Astrocyte (in vitro differentiated cells and primary cell): ENCODE measurements at regions not wholly inside any gene's neighbourhood (a gene's known extent, or its start where the extent isn't known, plus 50 kb on each side); places are given as distances from the start of the nearest gene placed in this dataset.

Source experiments
- DNase-seq: peaks from one replicate; pipeline ENCODE4 v3.0.0-alpha.2; 2010; ENCODE audit warnings: low read depth
- FAIRE-seq: peaks from 2 replicates; lab custom pipeline; 2011; peaks lifted over from hg19 to GRCh38; lab: Jason Lieb, UNC
- H2AFZ ChIP-seq: 2 replicates; pipeline ENCODE4 v1.6.0; 2012; ENCODE audit warnings: low read depth, low read length, inconsistent platforms
- H3K27ac ChIP-seq: 2 replicates; pipeline ENCODE4 v1.5.1; 2011; ENCODE audit warnings: low read depth, low read length, inconsistent platforms
- H3K27me3 ChIP-seq: 2 replicates; pipeline ENCODE4 v1.6.0; 2011; ENCODE audit warnings: low read length, inconsistent platforms; ENCODE audit not compliant: insufficient read depth
- H3K36me3 ChIP-seq: 2 replicates; pipeline ENCODE4 v1.5.1; 2011; ENCODE audit warnings: low read length, inconsistent platforms; ENCODE audit not compliant: insufficient read depth
- H3K4me1 ChIP-seq: 2 replicates; pipeline ENCODE4 v1.5.1; 2011; ENCODE audit warnings: low read length, inconsistent platforms; ENCODE audit not compliant: insufficient read depth
- H3K4me2 ChIP-seq: 2 replicates; pipeline ENCODE4 v1.6.0; 2012; ENCODE audit warnings: low read length, inconsistent platforms
- H3K4me3 ChIP-seq: 2 replicates; pipeline ENCODE4 v1.5.1; 2011; ENCODE audit warnings: low read depth, mild to moderate bottlenecking, low read length, inconsistent platforms; ENCODE audit not compliant: insufficient read depth
- H3K79me2 ChIP-seq: 2 replicates; pipeline ENCODE4 v1.6.0; 2012; ENCODE audit warnings: mild to moderate bottlenecking, low read length, inconsistent platforms; ENCODE audit not compliant: insufficient read depth
- H3K9ac ChIP-seq: 2 replicates; pipeline ENCODE4 v1.6.0; 2012; ENCODE audit warnings: mild to moderate bottlenecking, low read length, inconsistent platforms
- H3K9me3 ChIP-seq: 2 replicates; pipeline ENCODE4 v1.5.1; 2012; ENCODE audit warnings: low read depth, mild to moderate bottlenecking, low read length, inconsistent platforms; ENCODE audit not compliant: insufficient read depth
- H4K20me1 ChIP-seq: 2 replicates; pipeline ENCODE4 v1.6.0; 2012; ENCODE audit warnings: low read length, inconsistent platforms; ENCODE audit not compliant: insufficient read depth
- H3K27ac Mint-ChIP-seq: one replicate; pipeline ENCODE4 v1.8.0; 2021; ENCODE audit warnings: mild to moderate bottlenecking, mixed read lengths; ENCODE audit not compliant: unreplicated experiment
- H3K27me3 Mint-ChIP-seq: one replicate; pipeline ENCODE4 v1.8.0; 2021; ENCODE audit warnings: low read depth, mixed read lengths; ENCODE audit not compliant: unreplicated experiment
- H3K36me3 Mint-ChIP-seq: one replicate; pipeline ENCODE4 v1.8.0; 2021; ENCODE audit warnings: low read depth, mixed read lengths; ENCODE audit not compliant: unreplicated experiment
- H3K4me1 Mint-ChIP-seq: one replicate; pipeline ENCODE4 v1.8.0; 2021; ENCODE audit warnings: low read depth, mixed read lengths; ENCODE audit not compliant: unreplicated experiment
- H3K4me3 Mint-ChIP-seq: one replicate; pipeline ENCODE4 v1.8.0; 2021; ENCODE audit warnings: mild to moderate bottlenecking, moderate library complexity, mixed read lengths; ENCODE audit not compliant: unreplicated experiment
- H3K9me3 Mint-ChIP-seq: one replicate; pipeline ENCODE4 v1.8.0; 2021; ENCODE audit warnings: mild to moderate bottlenecking, mixed read lengths; ENCODE audit not compliant: unreplicated experiment
- EZH2 ChIP-seq: IDR thresholded peaks from 2 replicates; pipeline ENCODE4 v1.6.1; 2012; ENCODE audit warnings: mild to moderate bottlenecking, low read length, inconsistent platforms; ENCODE audit not compliant: insufficient read depth
- TF ChIP-seq, protein P1 (sequence below): IDR thresholded peaks from 2 replicates; pipeline ENCODE4 v1.5.1; 2011; ENCODE audit warnings: low read depth, mild to moderate bottlenecking, inconsistent platforms, low read length, moderate library complexity; ENCODE audit not compliant: insufficient read depth

DNA sequence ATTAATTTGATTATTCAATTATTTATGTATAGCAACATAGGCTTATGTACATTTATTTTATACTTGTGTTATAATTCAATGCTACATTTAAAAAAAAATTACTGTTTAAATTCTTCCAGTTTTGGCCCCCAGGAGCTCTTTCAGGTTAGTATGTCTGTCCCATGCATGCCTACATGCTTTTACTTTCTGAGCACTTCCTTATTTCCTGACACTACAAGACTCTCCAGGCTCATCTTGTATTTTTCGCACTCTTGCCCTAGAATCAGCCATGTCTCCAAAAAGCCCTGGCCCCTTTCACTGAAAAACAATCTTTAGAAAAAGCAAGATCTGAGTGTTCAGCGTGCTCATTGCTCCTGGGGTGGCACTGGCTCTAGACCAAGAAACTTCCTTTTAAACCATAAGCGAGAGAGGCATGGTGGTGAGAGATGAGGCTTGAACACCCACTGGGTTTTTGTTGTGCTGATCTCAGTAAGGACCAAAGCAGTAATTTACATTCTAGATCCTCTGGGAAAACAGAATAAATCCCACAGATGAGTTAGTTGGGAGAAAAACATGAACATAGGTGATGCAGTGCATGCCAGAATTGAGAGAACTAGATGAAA, 95.0 kb downstream of the SLC30A10 start:
- FAIRE-seq = no peak
- no peak for DNase-seq

DNA sequence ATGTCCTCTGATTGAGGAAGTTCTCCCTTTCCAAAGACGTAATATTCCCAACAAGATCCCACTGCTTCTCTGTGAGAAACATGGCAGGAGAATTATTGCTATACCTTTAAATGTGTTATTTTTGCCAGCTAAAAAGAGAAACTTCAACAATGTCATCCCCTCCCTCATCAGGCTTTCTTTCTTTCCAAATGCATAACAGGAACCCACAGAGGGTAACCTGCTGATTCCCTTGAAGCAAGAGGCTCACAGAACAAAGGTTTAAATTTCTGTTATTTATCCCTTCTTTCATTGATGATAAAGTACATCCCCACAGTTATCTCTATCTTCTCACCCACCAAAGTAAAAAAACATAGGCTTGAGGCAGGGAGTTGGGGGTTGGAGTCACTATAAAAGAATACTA, 102.1 kb downstream of the SLC30A10 start:
- Mint-ChIP-seq H3K4me1 (no peaks in the 10 kb centered on the region), H3K36me3 (no peaks in the 10 kb centered on the region), H3K27me3 (peaks cover 3% of the 10 kb centered on the region), H3K4me3 (no peak overlapping the region), H3K9me3 (no peaks in the 10 kb centered on the region), H3K27ac (no peak overlapping the region)
- Histone ChIP-seq H3K4me1 (no peaks in the 10 kb centered on the region), H2AFZ (no peak overlapping the region), H3K36me3 (no peaks in the 10 kb centered on the region), H3K27me3 (no peaks in the 10 kb centered on the region), H3K4me2 (no peak overlapping the region), H3K9ac (no peak overlapping the region), H4K20me1 (no peaks in the 10 kb centered on the region), H3K4me3 (no peak overlapping the region), H3K79me2 (no peaks in the 10 kb centered on the region), H3K27ac (no peak overlapping the region), H3K9me3 (no peaks in the 10 kb centered on the region)
- FAIRE-seq (no peak), DNase-seq (no peak)
- TF ChIP-seq, protein P1, sequence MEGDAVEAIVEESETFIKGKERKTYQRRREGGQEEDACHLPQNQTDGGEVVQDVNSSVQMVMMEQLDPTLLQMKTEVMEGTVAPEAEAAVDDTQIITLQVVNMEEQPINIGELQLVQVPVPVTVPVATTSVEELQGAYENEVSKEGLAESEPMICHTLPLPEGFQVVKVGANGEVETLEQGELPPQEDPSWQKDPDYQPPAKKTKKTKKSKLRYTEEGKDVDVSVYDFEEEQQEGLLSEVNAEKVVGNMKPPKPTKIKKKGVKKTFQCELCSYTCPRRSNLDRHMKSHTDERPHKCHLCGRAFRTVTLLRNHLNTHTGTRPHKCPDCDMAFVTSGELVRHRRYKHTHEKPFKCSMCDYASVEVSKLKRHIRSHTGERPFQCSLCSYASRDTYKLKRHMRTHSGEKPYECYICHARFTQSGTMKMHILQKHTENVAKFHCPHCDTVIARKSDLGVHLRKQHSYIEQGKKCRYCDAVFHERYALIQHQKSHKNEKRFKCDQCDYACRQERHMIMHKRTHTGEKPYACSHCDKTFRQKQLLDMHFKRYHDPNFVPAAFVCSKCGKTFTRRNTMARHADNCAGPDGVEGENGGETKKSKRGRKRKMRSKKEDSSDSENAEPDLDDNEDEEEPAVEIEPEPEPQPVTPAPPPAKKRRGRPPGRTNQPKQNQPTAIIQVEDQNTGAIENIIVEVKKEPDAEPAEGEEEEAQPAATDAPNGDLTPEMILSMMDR = no peak
- TF ChIP-seq EZH2 = no peak

More for the DNA sequence above, 95.0 kb downstream of the SLC30A10 start:
- no peak overlapping the region for H3K9ac ChIP-seq
- H2AFZ ChIP-seq = no peak overlapping the region
- no peaks in the 10 kb centered on the region for H3K4me1 ChIP-seq
- H3K36me3 Mint-ChIP-seq = no peaks in the 10 kb centered on the region
- H3K27ac ChIP-seq = no peak overlapping the region
- no peaks in the 10 kb centered on the region for H3K9me3 Mint-ChIP-seq
- no peak for TF ChIP-seq EZH2
- TF ChIP-seq, protein P1 = no peak
- no peaks in the 10 kb centered on the region for H3K36me3 ChIP-seq
- no peak overlapping the region for H3K27ac Mint-ChIP-seq
- no peak overlapping the region for H3K4me2 ChIP-seq
- H3K9me3 ChIP-seq = no peaks in the 10 kb centered on the region
- H3K4me3 Mint-ChIP-seq = no peak overlapping the region
- H3K4me1 Mint-ChIP-seq = peaks cover 1% of the 10 kb centered on the region
- H3K79me2 ChIP-seq = no peaks in the 10 kb centered on the region
- H3K27me3 ChIP-seq = no peaks in the 10 kb centered on the region
- no peaks in the 10 kb centered on the region for H4K20me1 ChIP-seq
- peaks cover 18% of the 10 kb centered on the region for H3K27me3 Mint-ChIP-seq
- no peak overlapping the region for H3K4me3 ChIP-seq

DNA sequence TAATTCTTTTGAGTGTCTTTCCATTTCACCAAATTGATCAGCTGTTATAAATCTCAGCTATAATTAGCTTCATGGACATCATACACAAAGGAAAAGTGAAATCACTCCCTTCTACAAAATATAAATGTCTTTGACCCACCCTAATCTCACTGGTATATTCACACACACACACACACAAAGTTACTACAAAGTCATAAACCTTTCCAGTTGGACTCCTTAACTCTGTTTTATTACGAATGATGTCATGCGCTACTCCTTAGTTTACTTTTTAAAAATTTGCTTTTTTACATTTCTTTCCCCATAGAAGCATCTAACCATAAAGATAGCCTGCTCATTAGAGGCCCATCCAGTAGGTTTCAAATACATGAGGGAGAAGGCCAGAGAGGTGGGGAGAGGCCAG, 103.0 kb downstream of the SLC30A10 start:
- H3K9me3 Mint-ChIP-seq = no peaks in the 10 kb centered on the region
- Histone ChIP-seq H3K4me2 (no peak overlapping the region), H3K4me3 (no peak overlapping the region), H3K27me3 (no peaks in the 10 kb centered on the region), H3K9ac (no peak overlapping the region), H3K36me3 (no peaks in the 10 kb centered on the region), H2AFZ (no peak overlapping the region), H4K20me1 (no peaks in the 10 kb centered on the region), H3K4me1 (no peaks in the 10 kb centered on the region), H3K9me3 (no peaks in the 10 kb centered on the region), H3K27ac (no peak overlapping the region), H3K79me2 (no peaks in the 10 kb centered on the region)
- no peak for TF ChIP-seq EZH2
- TF ChIP-seq, protein P1 = no peak
- no peak overlapping the region for H3K4me3 Mint-ChIP-seq
- no peaks in the 10 kb centered on the region for H3K36me3 Mint-ChIP-seq
- DNase-seq (no peak), FAIRE-seq (no peak)
- no peaks in the 10 kb centered on the region for H3K4me1 Mint-ChIP-seq
- no peak overlapping the region for H3K27ac Mint-ChIP-seq
- H3K27me3 Mint-ChIP-seq = peaks cover 3% of the 10 kb centered on the region
